Chondrocyte (in vitro differentiated cells): ENCODE measurements at regions not wholly inside any gene's neighbourhood (a gene's known extent, or its start where the extent isn't known, plus 50 kb on each side); places are given as distances from the start of the nearest gene placed in this dataset.
"Not testable (repeated sequence)": the region's sequence is repeated elsewhere in the genome, so short reads cannot be mapped to it uniquely, and the experiment has no call there.

Source experiments
- DNase-seq: peaks from one replicate; pipeline ENCODE4 v3.0.0; 2021; ENCODE audit warnings: mixed read lengths, low spot score
- H3K27ac Mint-ChIP-seq: one replicate; pipeline ENCODE4 v1.8.0; 2021; ENCODE audit warnings: mild to moderate bottlenecking, moderate library complexity, mixed read lengths; ENCODE audit not compliant: unreplicated experiment
- H3K27me3 Mint-ChIP-seq: 2 replicates; pipeline ENCODE4 v1.8.0; 2021; ENCODE audit warnings: low read depth, mixed read lengths
- H3K36me3 Mint-ChIP-seq: 2 replicates; pipeline ENCODE4 v1.8.0; 2021; ENCODE audit warnings: low read depth, mixed read lengths
- H3K4me1 Mint-ChIP-seq: 2 replicates; pipeline ENCODE4 v1.8.0; 2021; ENCODE audit warnings: low read depth, mild to moderate bottlenecking, mixed read lengths
- H3K4me3 Mint-ChIP-seq: one replicate; pipeline ENCODE4 v1.8.0; 2021; ENCODE audit warnings: mild to moderate bottlenecking, moderate library complexity, mixed read lengths; ENCODE audit not compliant: unreplicated experiment
- H3K9me3 Mint-ChIP-seq: 2 replicates; pipeline ENCODE4 v1.8.0; 2021; ENCODE audit warnings: low read depth, mixed read lengths
- TF ChIP-seq, protein P1 (sequence below): fragments of 200-600 bp; sonication (generic); IDR thresholded peaks from 2 replicates; pipeline ENCODE4 v1.5.0; 2021; ENCODE audit warnings: antibody characterized with exemption, mild to moderate bottlenecking, moderate library complexity

DNA sequence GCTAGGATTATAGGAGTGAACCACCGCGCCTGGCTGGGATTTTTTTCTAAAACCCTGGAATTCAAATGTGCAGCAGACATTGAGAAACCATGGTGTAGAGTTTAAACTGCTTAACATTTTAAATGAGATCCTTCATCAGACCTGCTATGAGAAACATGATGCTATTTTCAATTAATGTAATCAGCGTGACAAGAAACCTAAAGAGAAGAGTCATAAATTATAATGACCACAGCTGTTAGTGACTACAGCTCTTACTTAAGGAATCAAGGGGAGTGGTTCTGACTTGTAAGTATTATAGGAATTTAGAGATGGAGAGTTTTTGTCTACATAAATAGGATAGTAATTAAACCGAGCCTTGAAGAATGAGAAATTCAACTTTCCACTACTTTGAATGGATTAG, 170.6 kb downstream of the BARX2 start:
- no peak for DNase-seq
- no peak overlapping the region for H3K27ac Mint-ChIP-seq
- H3K4me1 Mint-ChIP-seq: no peaks in the 10 kb centered on the region
- no peaks in the 10 kb centered on the region for H3K36me3 Mint-ChIP-seq
- no peak overlapping the region for H3K4me3 Mint-ChIP-seq
- TF ChIP-seq, protein P1, sequence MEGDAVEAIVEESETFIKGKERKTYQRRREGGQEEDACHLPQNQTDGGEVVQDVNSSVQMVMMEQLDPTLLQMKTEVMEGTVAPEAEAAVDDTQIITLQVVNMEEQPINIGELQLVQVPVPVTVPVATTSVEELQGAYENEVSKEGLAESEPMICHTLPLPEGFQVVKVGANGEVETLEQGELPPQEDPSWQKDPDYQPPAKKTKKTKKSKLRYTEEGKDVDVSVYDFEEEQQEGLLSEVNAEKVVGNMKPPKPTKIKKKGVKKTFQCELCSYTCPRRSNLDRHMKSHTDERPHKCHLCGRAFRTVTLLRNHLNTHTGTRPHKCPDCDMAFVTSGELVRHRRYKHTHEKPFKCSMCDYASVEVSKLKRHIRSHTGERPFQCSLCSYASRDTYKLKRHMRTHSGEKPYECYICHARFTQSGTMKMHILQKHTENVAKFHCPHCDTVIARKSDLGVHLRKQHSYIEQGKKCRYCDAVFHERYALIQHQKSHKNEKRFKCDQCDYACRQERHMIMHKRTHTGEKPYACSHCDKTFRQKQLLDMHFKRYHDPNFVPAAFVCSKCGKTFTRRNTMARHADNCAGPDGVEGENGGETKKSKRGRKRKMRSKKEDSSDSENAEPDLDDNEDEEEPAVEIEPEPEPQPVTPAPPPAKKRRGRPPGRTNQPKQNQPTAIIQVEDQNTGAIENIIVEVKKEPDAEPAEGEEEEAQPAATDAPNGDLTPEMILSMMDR: no peak
- H3K9me3 Mint-ChIP-seq: peaks cover 13% of the 10 kb centered on the region
- peaks cover 9% of the 10 kb centered on the region for H3K27me3 Mint-ChIP-seq

DNA sequence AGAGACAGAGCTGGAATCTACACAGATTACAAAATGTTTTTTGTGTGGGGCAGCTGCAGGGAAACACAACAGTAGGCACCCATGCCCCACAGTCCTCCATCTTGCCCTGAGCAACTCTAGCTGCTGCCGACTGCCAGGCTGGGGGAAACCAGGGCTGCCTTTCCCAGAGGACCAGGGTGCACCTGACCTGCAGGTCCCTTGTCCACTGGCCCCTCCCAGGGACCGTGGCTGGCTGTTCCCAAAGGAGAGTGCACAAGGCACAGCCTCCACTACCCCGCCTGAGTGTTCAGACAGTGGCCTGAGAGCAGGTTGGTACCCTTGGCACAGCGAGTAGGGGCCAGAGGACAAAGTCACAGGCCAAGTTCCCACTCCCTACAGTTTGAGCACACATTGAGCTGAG, 181.8 kb downstream of the BARX2 start:
- no peaks in the 10 kb centered on the region for H3K36me3 Mint-ChIP-seq
- peaks cover 16% of the 10 kb centered on the region for H3K27me3 Mint-ChIP-seq
- no peak for DNase-seq
- H3K9me3 Mint-ChIP-seq: peaks cover 23% of the 10 kb centered on the region
- H3K4me3 Mint-ChIP-seq: no peak overlapping the region
- H3K4me1 Mint-ChIP-seq: no peaks in the 10 kb centered on the region
- no peak overlapping the region for H3K27ac Mint-ChIP-seq
- TF ChIP-seq, protein P1: no peak

DNA sequence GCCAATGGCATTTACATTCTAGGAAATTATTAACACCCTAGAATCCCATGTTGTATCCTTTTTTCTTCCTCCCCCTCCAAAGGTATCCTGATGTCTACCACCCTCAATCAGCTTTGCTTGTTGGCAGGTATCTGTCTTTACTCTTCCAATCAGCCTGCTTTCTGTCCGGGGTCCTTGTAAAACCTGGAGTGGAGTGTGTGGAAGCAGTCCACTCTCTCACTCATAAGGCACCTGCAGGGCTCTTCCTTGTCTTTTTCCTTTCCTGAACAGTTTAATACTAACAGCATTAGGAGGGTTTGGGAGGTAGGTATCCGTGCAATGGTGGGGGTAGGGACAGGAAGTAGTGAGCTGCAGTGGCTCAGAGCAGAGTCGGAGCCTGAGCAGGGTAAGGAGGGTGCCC, 193.4 kb downstream of the BARX2 start:
- no peak overlapping the region for H3K4me3 Mint-ChIP-seq
- H3K4me1 Mint-ChIP-seq: no peaks in the 10 kb centered on the region

DNA sequence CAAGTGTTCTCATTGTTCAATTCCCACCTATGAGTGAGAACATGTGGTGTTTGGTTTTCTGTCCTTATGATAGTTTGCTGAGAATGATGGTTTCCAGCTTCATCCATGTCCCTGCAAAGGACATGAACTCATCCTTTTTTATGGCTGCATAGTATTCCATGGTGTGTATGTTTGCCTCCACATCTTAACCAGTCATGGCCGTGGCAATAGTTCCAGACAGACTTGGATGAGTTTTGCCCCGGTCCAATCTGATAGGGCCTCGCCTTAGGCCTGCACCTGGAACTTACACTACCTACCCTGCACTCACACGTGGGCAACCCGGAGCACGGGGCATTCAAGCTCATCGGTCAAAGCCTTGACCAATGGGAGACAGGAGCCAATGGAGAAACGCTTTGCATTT, 197.0 kb downstream of the BARX2 start:
- H3K27ac Mint-ChIP-seq, H3K36me3 Mint-ChIP-seq, H3K27me3 Mint-ChIP-seq, H3K4me1 Mint-ChIP-seq, H3K4me3 Mint-ChIP-seq, DNase-seq: not testable (repeated sequence)
- H3K9me3 Mint-ChIP-seq: peaks cover 27% of the 10 kb centered on the region

More for the DNA sequence above, 193.4 kb downstream of the BARX2 start:
- no peak overlapping the region for H3K27ac Mint-ChIP-seq
- TF ChIP-seq, protein P1: no peak
- H3K9me3 Mint-ChIP-seq: peaks cover 17% of the 10 kb centered on the region
- peaks cover 12% of the 10 kb centered on the region for H3K27me3 Mint-ChIP-seq
- DNase-seq: no peak
- no peaks in the 10 kb centered on the region for H3K36me3 Mint-ChIP-seq

DNA sequence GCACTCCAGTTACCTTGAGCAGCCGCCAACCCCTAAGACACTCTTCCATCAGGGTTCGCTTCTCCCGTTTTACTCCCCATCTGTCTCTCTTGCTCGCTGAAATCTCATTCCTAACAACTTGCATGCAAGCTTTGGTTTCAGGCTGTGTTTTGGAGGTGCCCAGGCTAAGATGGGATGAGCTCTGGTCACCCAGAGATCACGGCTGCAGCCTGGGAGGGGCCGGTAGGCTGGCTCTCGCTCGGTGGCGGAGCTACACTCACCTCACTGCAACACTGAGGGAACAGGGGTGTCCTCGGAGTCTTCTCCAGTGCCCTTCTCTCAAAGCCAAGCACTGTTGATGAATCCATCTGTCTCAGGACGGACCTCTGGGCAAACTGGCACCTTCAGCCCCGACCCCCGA, 197.5 kb downstream of the BARX2 start:
- no peak overlapping the region for H3K4me3 Mint-ChIP-seq
- no peak overlapping the region for H3K27ac Mint-ChIP-seq
- peaks cover 2% of the 10 kb centered on the region for H3K27me3 Mint-ChIP-seq
- TF ChIP-seq, protein P1: no peak
- no peak for DNase-seq
- H3K9me3 Mint-ChIP-seq: peaks cover 27% of the 10 kb centered on the region
- H3K4me1 Mint-ChIP-seq: no peaks in the 10 kb centered on the region
- H3K36me3 Mint-ChIP-seq: no peaks in the 10 kb centered on the region

DNA sequence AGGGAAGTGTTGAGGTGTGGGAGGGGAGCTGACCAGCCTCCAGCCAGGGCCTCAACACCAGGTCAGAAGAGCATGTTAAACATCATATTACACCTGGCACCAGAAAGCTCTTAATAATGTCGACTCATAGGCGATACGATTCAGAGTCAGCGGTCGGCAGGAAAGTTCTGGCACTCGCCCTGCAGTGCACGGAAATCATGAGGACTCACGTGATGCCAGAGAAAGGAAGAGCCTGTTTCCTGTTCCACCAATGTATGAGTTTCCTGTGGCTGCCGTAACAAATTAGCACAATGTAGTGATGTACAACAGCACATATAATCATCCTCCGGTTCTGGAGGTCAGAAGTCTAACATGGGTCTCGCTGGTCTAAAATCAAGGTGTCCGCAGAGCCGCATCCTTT, 198.8 kb downstream of the BARX2 start:
- Mint-ChIP-seq H3K27ac (no peak overlapping the region), H3K4me1 (no peaks in the 10 kb centered on the region), H3K9me3 (peaks cover 21% of the 10 kb centered on the region), H3K36me3 (no peaks in the 10 kb centered on the region), H3K27me3 (peaks cover 2% of the 10 kb centered on the region), H3K4me3 (no peak overlapping the region)
- TF ChIP-seq, protein P1: no peak
- DNase-seq: no peak
